ENCODE measurements at regions not wholly inside any gene's neighbourhood (a gene's known extent, or its start where the extent isn't known, plus 50 kb on each side); places are given as distances from the start of the nearest gene placed in this dataset.
A peak's percentile ranks its signal among the peaks of the same experiment; 100 is the strongest.
"Not testable (repeated sequence)": the region's sequence is repeated elsewhere in the genome, so short reads cannot be mapped to it uniquely, and the experiment has no call there.

GRCh38 chr20:40941133-40941610 is 87.5 kb upstream of the TOP1 start:
- DNase-seq: no peak

GRCh38 chr20:40942006-40942405 is 86.6 kb upstream of the TOP1 start:
- no peak for DNase-seq

- no peak for DNase-seq
Measured at GRCh38 chr20:40942775-40943174, 85.8 kb upstream of the TOP1 start.

- no peak for DNase-seq
Measured at GRCh38 chr20:40943591-40943990, 85.0 kb upstream of the TOP1 start.

GRCh38 chr20:40945189-40945588 is 83.4 kb upstream of the TOP1 start:
- no peak for DNase-seq

- peak; percentile 40 to 83 for DNase-seq
Measured at GRCh38 chr20:40945754-40946450, 82.7 kb upstream of the TOP1 start.

- no peak for DNase-seq
Measured at GRCh38 chr20:40946451-40946850, 82.2 kb upstream of the TOP1 start.

GRCh38 chr20:40948465-40949267 is 80.0 kb upstream of the TOP1 start:
- no peak for DNase-seq

- no peak for DNase-seq
Measured at GRCh38 chr20:40949346-40949745, 79.3 kb upstream of the TOP1 start.

GRCh38 chr20:40952136-40952535 is 76.5 kb upstream of the TOP1 start:
- DNase-seq: no peak

GRCh38 chr20:40953416-40953815 is 75.2 kb upstream of the TOP1 start:
- DNase-seq: no peak

GRCh38 chr20:40953856-40954255 is 74.8 kb upstream of the TOP1 start:
- DNase-seq: peak in 1 of 2 experiments; percentile 65

- no peak for DNase-seq
Measured at GRCh38 chr20:40954521-40955165, 74.0 kb upstream of the TOP1 start.

GRCh38 chr20:40955326-40955725 is 73.3 kb upstream of the TOP1 start:
- DNase-seq: no peak

- not testable (repeated sequence) for DNase-seq
Measured at GRCh38 chr20:40955826-40956225, 72.8 kb upstream of the TOP1 start.

GRCh38 chr20:40956542-40957264 is 71.9 kb upstream of the TOP1 start:
- no peak for DNase-seq

- DNase-seq: no peak
Measured at GRCh38 chr20:40957265-40957760, 71.3 kb upstream of the TOP1 start.

GRCh38 chr20:40958598-40958997 is 70.0 kb upstream of the TOP1 start:
- no peak for DNase-seq

- DNase-seq: no peak
Measured at GRCh38 chr20:40959325-40960092, 69.1 kb upstream of the TOP1 start.

- no peak for DNase-seq
Measured at GRCh38 chr20:40960101-40960500, 68.5 kb upstream of the TOP1 start.

- DNase-seq: no peak
Measured at GRCh38 chr20:40960521-40960956, 68.1 kb upstream of the TOP1 start.

- DNase-seq: no peak
Measured at GRCh38 chr20:40961176-40961575, 67.4 kb upstream of the TOP1 start.
